Lower leg skin (tissue), 3 donors: ENCODE measurements at regions not wholly inside any gene's neighbourhood (a gene's known extent, or its start where the extent isn't known, plus 50 kb on each side); places are given as distances from the start of the nearest gene placed in this dataset.

Experiments
- CTCF ChIP-seq, 3 donors: fragments of 450-650 bp; IDR thresholded peaks; one replicate each; pipeline ENCODE4 v1.5.1; 2016; ENCODE audit warnings: antibody characterized with exemption in 3 of 3, mild to moderate bottlenecking in 3 of 3, moderate library complexity in 2 of 3
- POLR2A ChIP-seq, 2 donors: fragments of 450-650 bp; IDR thresholded peaks; one replicate each; pipeline ENCODE4 v1.6.1; 2016 to 2017; ENCODE audit warnings: antibody characterized with exemption in 2 of 2, mild to moderate bottlenecking in 1 of 2, moderate library complexity in 1 of 2

GRCh38 chr6:71527886-71528285, 239.3 kb downstream of the OGFRL1 start:
- TF ChIP-seq CTCF (IDR thresholded peaks at IDR 0.05): no peak
- TF ChIP-seq POLR2A (IDR thresholded peaks at IDR 0.05): no peak
